ENCODE measurements at regions not wholly inside any gene's neighbourhood (a gene's known extent, or its start where the extent isn't known, plus 50 kb on each side); places are given as distances from the start of the nearest gene placed in this dataset.

DNA sequence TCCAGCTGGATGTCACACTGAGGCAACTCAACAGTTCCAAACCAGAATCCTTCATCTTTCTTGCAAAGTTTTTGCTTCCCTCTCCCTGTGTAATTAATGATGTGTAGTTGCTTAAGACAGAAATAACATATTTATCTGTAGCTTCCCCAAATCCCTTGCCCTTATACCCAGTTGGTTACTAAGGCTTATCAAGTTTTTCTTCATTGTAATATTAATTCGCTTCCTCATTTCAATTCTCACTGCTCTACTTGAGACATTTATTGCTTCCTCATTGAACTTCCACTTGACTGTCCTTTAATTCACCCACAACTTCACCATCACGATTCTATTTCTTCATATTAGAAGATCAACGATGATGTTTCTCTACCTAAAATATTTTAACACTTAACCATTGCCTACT lies 386.6 kb upstream of the CPEB2 start:
- peaks cover 7% of the 10 kb centered on the region for H3K4me1 Mint-ChIP-seq (ENCODE audit: low read depth)
- H3K9me3 Mint-ChIP-seq = peaks cover 18% of the 10 kb centered on the region
- intact Hi-C loops (cut with micrococcal nuclease) = no loop called here
- H3K27ac Mint-ChIP-seq = no peak overlapping the region
- H3K36me3 Mint-ChIP-seq (ENCODE audit: low read depth) = no peaks in the 10 kb centered on the region
- no peaks in the 10 kb centered on the region for H3K27me3 Mint-ChIP-seq
- H3K4me3 Mint-ChIP-seq = no peak overlapping the region

DNA sequence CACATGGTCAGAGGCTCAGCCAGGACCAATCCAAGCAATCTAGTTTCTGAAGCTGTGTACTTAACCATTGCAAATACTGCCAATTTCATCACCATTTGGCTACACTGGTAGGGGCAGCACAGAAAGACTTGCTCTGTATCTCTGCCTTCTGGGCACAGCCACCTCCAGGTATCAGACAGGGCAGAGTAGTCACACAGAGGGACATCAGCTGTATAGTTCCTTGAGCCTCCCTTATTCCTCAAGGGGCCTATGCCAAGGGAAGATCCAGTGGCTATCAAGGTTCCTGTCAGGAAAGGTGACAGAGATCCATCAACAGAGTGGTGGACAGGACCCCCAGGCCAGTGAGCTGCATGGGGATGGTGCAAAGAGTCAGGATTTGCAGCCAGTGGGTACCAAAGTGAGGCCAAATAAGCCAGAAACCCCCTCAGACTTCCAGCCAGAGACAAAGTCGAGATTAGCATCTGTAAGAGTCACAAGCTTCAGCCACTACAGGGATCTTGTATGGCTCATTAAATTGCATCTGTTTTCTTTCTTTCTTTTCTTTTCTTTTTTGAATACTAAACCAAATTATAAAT lies 381.6 kb upstream of the CPEB2 start:
- no peak overlapping the region for H3K4me3 Mint-ChIP-seq
- H3K36me3 Mint-ChIP-seq (ENCODE audit: low read depth) = no peaks in the 10 kb centered on the region
- no peak overlapping the region for H3K27ac Mint-ChIP-seq
- intact Hi-C loops (cut with micrococcal nuclease) = no loop called here
- no peaks in the 10 kb centered on the region for H3K27me3 Mint-ChIP-seq
- H3K4me1 Mint-ChIP-seq (ENCODE audit: low read depth) = peaks cover 4% of the 10 kb centered on the region
- H3K9me3 Mint-ChIP-seq = peaks cover 10% of the 10 kb centered on the region

DNA sequence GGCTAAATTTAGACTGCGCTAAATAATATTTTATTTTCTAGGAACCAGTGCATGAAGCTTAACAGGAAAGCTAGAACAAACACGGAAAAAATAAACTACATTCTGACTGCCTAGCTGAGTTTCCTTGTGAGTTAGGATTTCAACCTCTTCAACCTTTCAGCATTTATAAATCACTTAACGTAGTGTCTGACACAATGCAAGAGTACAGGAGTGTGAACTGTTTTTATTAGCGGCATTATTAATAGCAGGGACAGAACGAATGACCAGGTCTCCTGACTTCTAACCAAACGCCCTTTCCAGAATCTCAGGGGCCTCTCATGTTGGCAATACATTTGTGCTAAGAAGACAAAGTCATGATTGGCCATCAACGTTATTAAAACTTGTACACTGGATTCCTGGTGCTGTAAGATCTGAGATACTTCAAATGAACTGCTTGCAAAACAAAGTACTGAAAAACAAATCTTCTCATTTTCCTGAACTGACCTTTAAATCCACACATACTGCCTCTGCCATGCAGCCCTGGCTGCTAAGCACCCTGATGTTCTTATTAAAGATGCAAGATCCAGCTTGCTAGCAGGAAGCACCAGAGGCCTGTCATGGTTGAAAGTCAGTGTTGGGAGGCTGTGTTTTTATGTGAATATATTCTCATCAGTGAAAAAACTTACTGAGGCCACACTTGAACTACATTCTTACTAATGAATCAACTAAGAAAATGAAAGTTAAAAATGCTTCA lies 380.4 kb upstream of the CPEB2 start:
- no peaks in the 10 kb centered on the region for H3K27me3 Mint-ChIP-seq
- H3K27ac Mint-ChIP-seq = no peak overlapping the region
- no peaks in the 10 kb centered on the region for H3K4me1 Mint-ChIP-seq (ENCODE audit: low read depth)
- peaks cover 7% of the 10 kb centered on the region for H3K9me3 Mint-ChIP-seq
- no peaks in the 10 kb centered on the region for H3K36me3 Mint-ChIP-seq (ENCODE audit: low read depth)
- intact Hi-C loops (cut with micrococcal nuclease) = no loop called here
- H3K4me3 Mint-ChIP-seq = no peak overlapping the region

DNA sequence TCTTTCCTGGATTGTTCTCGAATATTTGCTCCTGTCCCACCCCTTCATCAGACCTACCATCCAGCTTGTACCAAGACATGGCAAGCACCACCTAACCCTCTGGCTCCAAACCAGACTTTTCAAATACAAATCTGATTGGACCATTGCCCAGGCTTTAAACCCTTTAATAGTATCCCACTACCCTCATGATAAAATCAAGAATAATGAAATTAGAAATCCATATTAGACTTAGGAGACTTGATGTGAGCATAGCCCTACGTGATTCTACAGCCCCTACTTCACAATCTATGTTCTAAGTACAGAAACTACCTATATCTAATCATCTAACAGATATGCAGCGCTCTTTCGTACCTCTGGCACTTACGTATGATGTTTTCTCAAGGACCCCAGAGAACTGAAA lies 375.2 kb upstream of the CPEB2 start:
- no peak overlapping the region for H3K4me3 Mint-ChIP-seq
- H3K9me3 Mint-ChIP-seq = peaks cover 7% of the 10 kb centered on the region
- H3K4me1 Mint-ChIP-seq (ENCODE audit: low read depth) = no peaks in the 10 kb centered on the region
- intact Hi-C loops (cut with micrococcal nuclease) = no loop called here
- no peaks in the 10 kb centered on the region for H3K36me3 Mint-ChIP-seq (ENCODE audit: low read depth)
- H3K27me3 Mint-ChIP-seq = no peaks in the 10 kb centered on the region
- H3K27ac Mint-ChIP-seq = no peak overlapping the region

DNA sequence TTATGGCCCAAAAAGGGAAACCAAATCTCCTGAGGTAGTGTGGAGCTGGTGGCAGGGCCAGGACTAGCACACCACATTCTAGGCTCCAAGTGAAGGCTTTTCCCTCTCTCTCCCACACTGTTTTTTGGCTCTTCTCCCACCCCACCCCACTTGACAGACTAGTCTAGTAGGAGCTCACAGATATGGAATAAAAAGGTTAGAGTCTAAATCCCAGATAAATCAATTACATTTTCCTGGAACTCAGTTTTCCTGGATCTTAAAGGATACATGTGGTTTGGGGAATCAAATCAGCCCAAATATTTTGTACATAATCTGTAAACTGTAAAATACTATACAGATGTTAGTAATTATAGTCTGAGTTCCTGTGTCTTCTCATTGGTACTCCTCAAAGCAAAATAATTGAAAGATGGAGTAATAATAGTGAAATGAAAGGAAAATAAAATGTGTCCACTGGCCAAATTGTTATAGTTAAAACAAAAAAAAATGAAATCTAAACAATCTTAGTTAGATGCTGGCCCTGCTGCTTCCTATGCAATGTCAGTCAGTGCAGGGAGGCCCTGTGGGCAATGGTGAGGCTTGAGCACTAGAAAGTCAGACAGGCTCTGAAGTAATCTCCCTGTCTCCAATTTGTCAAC lies 370.4 kb upstream of the CPEB2 start:
- H3K27ac Mint-ChIP-seq = no peak overlapping the region
- H3K27me3 Mint-ChIP-seq = no peaks in the 10 kb centered on the region
- intact Hi-C loops (cut with micrococcal nuclease) = no loop called here
- no peaks in the 10 kb centered on the region for H3K36me3 Mint-ChIP-seq (ENCODE audit: low read depth)
- no peak overlapping the region for H3K4me3 Mint-ChIP-seq
- no peaks in the 10 kb centered on the region for H3K9me3 Mint-ChIP-seq
- H3K4me1 Mint-ChIP-seq (ENCODE audit: low read depth) = no peaks in the 10 kb centered on the region

DNA sequence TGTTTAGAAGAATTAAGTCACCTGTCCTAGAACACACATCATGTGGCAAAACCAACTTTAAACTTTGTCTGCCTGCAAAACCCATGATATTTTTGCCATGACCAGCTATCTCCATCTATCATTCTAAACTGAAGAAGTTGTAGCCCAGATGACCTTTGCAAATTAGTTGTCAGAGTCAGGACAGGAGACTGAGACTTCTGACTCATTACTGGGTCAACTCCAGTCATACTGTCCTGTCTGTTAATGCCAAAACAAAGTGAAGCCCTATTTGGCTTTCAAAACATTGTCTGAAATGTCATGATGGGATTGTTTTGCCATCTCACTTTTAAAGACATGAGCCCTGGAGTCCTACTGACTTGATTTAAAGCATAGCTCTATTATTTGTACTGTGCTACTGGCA lies 365.7 kb upstream of the CPEB2 start:
- intact Hi-C loops (cut with micrococcal nuclease) = no loop called here
- Mint-ChIP-seq H3K9me3 (no peaks in the 10 kb centered on the region), H3K36me3 (ENCODE audit: low read depth) (no peaks in the 10 kb centered on the region), H3K27ac (no peak overlapping the region), H3K4me3 (no peak overlapping the region), H3K27me3 (no peaks in the 10 kb centered on the region), H3K4me1 (ENCODE audit: low read depth) (no peaks in the 10 kb centered on the region)

DNA sequence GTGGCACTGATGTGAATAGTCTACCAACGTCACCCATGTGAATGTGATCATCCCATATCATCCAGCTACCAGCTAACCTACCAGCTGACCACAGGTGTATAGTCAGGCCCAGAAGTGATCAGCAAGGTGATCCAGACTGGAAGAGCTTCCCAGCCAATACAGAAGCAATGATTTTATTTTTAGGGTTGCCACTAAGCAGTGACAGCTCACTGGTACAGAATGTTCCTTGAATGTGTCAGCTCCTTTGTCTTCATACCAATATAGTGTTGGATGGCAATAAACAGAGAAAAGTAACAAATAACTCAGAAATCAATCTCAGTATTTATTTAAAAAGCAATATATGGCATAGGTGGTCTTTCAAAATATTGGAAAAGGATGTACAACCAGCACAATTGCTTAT lies 361.8 kb upstream of the CPEB2 start:
- intact Hi-C loops (cut with micrococcal nuclease) = no loop called here
- no peak overlapping the region for H3K27ac Mint-ChIP-seq
- H3K4me3 Mint-ChIP-seq = no peak overlapping the region
- no peaks in the 10 kb centered on the region for H3K4me1 Mint-ChIP-seq (ENCODE audit: low read depth)
- H3K9me3 Mint-ChIP-seq = no peaks in the 10 kb centered on the region
- H3K36me3 Mint-ChIP-seq (ENCODE audit: low read depth) = no peaks in the 10 kb centered on the region
- no peaks in the 10 kb centered on the region for H3K27me3 Mint-ChIP-seq

DNA sequence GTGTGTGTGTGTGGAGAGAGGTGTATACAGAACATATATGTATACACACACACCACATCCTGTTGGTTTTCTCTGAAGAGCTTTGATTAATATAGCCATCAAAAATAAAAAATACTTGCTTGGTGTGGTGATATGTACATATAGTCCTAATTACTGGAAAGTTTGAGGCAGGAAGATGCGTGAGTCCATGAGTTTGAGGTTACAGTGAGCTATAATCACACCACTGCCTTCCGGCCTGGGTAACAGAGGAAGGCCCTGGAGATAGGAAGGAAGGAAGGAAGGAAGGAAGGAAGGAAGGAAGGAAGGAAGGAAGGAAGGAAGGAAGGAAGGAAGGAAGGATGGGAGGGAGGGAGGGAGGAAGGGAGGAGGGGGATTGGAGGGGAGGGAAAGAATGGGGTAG lies 360.4 kb upstream of the CPEB2 start:
- Mint-ChIP-seq H3K4me1 (ENCODE audit: low read depth) (no peaks in the 10 kb centered on the region), H3K36me3 (ENCODE audit: low read depth) (no peaks in the 10 kb centered on the region), H3K4me3 (no peak overlapping the region), H3K9me3 (no peaks in the 10 kb centered on the region), H3K27me3 (no peaks in the 10 kb centered on the region), H3K27ac (no peak overlapping the region)
- intact Hi-C loops (cut with micrococcal nuclease) = no loop called here

DNA sequence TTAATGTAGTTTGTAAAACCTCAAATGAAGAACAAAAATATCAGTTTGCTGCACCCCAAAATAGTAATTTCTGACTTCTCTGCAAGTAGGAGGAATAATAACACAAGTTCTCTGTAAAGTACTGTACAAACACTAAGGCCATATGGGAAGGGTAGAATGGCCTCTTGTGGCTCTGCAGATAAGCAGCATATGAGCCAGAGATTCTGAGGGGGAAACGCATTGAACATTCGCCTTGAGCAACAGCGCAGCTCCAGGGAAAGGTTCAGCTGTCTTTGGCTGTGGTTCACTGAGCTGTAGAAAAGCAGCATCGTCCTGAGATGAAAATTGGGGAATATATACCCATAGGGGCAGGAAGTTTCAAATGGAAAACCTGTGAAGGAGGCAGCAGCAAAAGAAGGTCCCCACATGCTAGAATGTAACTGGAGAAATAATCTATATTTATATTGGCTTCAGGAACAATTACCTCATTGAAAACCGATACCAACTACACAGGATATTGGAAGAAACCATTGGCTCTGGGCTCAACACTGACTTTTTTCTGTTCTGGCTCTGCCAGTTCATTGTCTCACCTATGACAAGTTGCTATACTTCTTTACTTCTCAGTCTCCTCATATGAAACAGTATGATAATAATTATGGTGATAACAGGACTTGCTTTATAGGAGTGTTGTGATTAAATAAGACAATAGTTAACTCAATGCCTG lies 357.6 kb upstream of the CPEB2 start:
- Mint-ChIP-seq H3K36me3 (ENCODE audit: low read depth) (no peaks in the 10 kb centered on the region), H3K4me3 (no peak overlapping the region)
- intact Hi-C loops (cut with micrococcal nuclease) = no loop called here

DNA sequence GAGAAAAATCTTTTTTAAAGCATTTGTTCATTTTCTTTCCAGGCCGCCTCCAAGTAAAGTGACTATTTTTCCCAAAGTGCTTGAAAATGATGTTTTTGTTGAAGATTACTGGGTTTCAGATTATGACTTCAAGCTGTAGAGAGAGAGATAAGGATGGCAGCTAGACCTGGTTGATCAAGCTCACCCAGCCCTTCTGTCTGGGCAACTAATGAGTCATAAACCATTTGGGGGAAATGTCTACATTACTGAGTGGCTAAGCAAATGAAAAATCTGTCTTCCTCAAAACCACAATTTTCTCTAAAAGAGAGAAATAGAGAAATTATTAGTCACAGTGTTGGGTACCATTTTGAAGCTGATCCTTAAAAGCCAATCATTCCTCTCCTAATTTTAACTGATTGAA lies 355.4 kb upstream of the CPEB2 start:
- Mint-ChIP-seq H3K9me3 (peaks cover 16% of the 10 kb centered on the region), H3K4me1 (ENCODE audit: low read depth) (no peaks in the 10 kb centered on the region), H3K4me3 (no peak overlapping the region), H3K27me3 (no peaks in the 10 kb centered on the region), H3K27ac (no peak overlapping the region), H3K36me3 (ENCODE audit: low read depth) (no peaks in the 10 kb centered on the region)
- intact Hi-C loops (cut with micrococcal nuclease) = no loop called here

More for the DNA sequence above, 357.6 kb upstream of the CPEB2 start:
- no peaks in the 10 kb centered on the region for H3K27me3 Mint-ChIP-seq
- no peaks in the 10 kb centered on the region for H3K9me3 Mint-ChIP-seq
- no peaks in the 10 kb centered on the region for H3K4me1 Mint-ChIP-seq (ENCODE audit: low read depth)
- H3K27ac Mint-ChIP-seq = no peak overlapping the region

DNA sequence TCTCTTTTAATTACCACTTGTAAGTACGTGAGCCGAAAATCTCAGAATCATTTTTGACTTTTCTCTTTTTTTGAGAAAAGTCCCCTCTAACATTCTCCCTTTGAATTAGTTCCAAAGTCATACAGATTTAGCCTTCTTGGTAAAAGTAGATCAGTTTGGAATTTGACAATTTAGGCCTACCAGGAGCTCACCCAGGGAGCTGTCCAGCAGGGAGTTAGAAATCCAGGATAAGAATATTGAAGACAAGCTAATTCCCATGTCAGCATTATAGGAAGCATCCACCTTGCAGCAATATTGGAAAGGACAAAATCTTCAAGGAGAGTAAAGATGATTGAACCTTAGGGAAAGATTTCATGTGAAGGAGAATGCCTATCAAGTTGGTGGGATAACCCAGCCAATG lies 352.2 kb upstream of the CPEB2 start:
- no peaks in the 10 kb centered on the region for H3K36me3 Mint-ChIP-seq (ENCODE audit: low read depth)
- intact Hi-C loops (cut with micrococcal nuclease) = no loop called here
- H3K4me1 Mint-ChIP-seq (ENCODE audit: low read depth) = no peaks in the 10 kb centered on the region
- H3K9me3 Mint-ChIP-seq = peaks cover 32% of the 10 kb centered on the region
- no peaks in the 10 kb centered on the region for H3K27me3 Mint-ChIP-seq
- no peak overlapping the region for H3K27ac Mint-ChIP-seq
- H3K4me3 Mint-ChIP-seq = no peak overlapping the region

DNA sequence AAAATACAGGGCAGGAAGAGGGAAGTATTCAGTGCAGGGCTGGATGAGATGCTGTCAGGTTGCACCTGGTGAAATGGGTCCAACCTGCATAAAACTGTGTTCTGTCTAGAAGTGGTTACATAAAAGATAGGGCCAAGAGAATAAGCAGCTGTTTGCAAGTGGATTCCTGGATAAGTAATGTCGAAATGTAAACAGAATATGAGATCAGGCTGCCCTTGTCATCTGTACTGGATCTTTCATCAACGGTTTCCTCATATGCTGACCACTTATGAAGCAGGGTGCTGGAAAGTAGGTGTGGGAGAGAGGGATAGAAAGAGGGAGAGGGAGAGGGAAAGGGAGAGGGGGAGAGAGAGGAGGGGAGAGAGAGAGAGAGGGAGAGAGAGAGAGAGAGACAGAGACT lies 349.8 kb upstream of the CPEB2 start:
- H3K27ac Mint-ChIP-seq = no peak overlapping the region
- no peaks in the 10 kb centered on the region for H3K4me1 Mint-ChIP-seq (ENCODE audit: low read depth)
- intact Hi-C loops (cut with micrococcal nuclease) = loop anchor here (2.0 kb wide), 1 partner anchor 42 kb away; no protein-coding TSS in a partner anchor
- H3K36me3 Mint-ChIP-seq (ENCODE audit: low read depth) = no peaks in the 10 kb centered on the region
- no peak overlapping the region for H3K4me3 Mint-ChIP-seq
- H3K27me3 Mint-ChIP-seq = no peaks in the 10 kb centered on the region
- H3K9me3 Mint-ChIP-seq = peaks cover 39% of the 10 kb centered on the region

DNA sequence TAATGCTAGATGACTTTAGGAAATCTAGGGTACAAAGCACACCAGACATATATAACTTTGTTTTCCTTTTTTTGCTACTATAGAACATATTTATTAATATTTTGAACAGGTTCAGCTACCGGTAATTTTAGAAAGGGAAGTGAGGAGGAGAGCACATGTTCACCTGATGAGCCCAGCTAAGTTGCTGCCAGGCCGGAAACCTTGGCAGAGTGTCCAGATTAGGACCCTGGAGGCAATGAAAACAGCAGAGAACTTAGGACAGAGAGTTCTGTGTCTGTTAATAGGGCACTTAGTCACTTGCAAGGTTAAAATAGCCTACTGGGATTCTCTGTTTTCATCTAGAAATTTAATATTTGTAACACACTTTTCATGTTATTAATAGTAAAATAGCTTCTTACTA lies 348.9 kb upstream of the CPEB2 start:
- no peak overlapping the region for H3K27ac Mint-ChIP-seq
- no peaks in the 10 kb centered on the region for H3K4me1 Mint-ChIP-seq (ENCODE audit: low read depth)
- H3K9me3 Mint-ChIP-seq = peaks cover 39% of the 10 kb centered on the region
- no peak overlapping the region for H3K4me3 Mint-ChIP-seq
- intact Hi-C loops (cut with micrococcal nuclease) = loop anchor here (2.0 kb wide), 1 partner anchor 41 kb away; no protein-coding TSS in a partner anchor
- H3K27me3 Mint-ChIP-seq = no peaks in the 10 kb centered on the region
- H3K36me3 Mint-ChIP-seq (ENCODE audit: low read depth) = no peaks in the 10 kb centered on the region

DNA sequence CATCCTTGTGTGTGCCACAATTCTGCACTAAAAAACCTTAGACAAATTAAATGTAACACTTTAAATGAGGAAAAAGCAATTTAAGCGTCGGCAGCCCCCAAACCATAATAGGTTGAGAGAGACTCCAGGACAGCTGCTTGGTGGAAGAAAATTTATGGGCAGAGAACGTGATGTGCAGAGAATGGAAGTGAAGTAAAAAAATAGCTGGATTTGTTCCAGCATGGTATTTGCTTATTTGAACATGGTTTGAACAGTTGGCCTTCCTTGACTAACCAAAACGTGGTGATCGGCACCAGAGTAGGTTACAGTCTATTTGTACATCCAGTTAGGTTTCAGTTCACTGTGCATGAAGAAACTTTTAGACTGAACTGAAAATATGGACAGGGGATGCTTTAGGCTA lies 343.0 kb upstream of the CPEB2 start:
- H3K36me3 Mint-ChIP-seq (ENCODE audit: low read depth) = no peaks in the 10 kb centered on the region
- H3K4me3 Mint-ChIP-seq = no peak overlapping the region
- no peak overlapping the region for H3K27ac Mint-ChIP-seq
- peaks cover 10% of the 10 kb centered on the region for H3K9me3 Mint-ChIP-seq
- intact Hi-C loops (cut with micrococcal nuclease) = no loop called here
- no peaks in the 10 kb centered on the region for H3K4me1 Mint-ChIP-seq (ENCODE audit: low read depth)
- H3K27me3 Mint-ChIP-seq = no peaks in the 10 kb centered on the region

Data from dendritic cell treated with granulocyte-macrophage colony-stimulating factor and Interleukin-4, amounts not matched to agents 40 ng/mL and 50 ng/mL, for 4 days (primary cell).